Frontal cortex (tissue), 3 donors: ENCODE measurements at regions not wholly inside any gene's neighbourhood (a gene's known extent, or its start where the extent isn't known, plus 50 kb on each side); places are given as distances from the start of the nearest gene placed in this dataset.
"Not testable (repeated sequence)": the region's sequence is repeated elsewhere in the genome, so short reads cannot be mapped to it uniquely, and the experiment has no call there.

Source experiments
- DNase-seq, 2 donors: peaks; one replicate each; pipeline ENCODE4 v3.0.0; 2012; ENCODE audit warnings: low spot score in 2 of 2
- FAIRE-seq: peaks from 2 replicates; lab custom pipeline; 2012; peaks lifted over from hg19 to GRCh38; lab: Jason Lieb, UNC
- donor health status: control.
- donor health status: control.
- donor health status: control.

GRCh38 chr5:92976156-92976555 is 604.9 kb downstream of the NR2F1-AS1 start:
- DNase-seq, result no peak
- FAIRE-seq, result no peak

GRCh38 chr5:92969781-92970237 is 611.2 kb downstream of the NR2F1-AS1 start:
- DNase-seq (no peak), FAIRE-seq (peak; percentile 39)

GRCh38 chr5:92969191-92969780 is 611.7 kb downstream of the NR2F1-AS1 start:
- no peak for DNase-seq
- no peak for FAIRE-seq

GRCh38 chr5:92963800-92964199 is 617.2 kb downstream of the NR2F1-AS1 start:
- DNase-seq (no peak), FAIRE-seq (no peak)

DNA sequence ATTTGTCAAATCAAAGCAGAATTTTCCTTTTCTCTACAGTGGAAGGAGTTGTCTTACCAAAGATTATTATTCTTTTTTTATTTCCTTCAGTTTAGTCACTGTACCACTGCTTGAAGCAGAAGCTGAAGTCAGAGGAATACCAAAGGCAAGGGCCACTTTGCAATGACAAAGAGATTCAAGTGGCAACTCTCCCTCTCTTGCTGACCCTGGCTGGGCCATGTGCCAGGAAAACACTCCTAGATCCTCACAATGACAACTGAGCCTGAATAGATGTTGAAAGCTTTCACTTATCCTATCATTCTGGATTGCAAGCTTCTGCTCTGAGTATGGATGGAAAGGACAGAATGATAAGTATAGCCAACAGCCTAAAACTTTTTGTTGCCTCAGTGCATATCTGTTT is 618.3 kb downstream of the NR2F1-AS1 start:
- no peak for DNase-seq
- no peak for FAIRE-seq

DNA sequence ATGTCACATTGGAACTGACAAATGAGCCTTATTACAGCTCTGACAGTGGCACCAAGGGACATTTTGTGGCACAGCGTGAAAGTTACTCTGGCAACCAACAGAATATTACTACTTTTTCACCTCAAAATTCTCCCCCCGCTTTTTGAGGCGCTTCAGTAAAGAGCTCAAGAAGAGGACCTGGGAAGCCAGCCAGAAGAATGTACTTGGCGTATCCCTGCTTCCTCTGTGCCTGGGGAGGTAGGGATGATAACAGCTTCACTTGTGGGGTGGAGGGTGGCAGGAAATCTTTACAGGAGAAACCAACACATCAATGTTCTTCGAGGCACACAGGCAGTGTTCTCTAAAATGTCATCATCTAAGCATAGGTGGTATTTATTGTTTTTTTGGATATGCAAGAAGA is 624.1 kb downstream of the NR2F1-AS1 start:
- DNase-seq (no peak), FAIRE-seq (no peak)

DNA sequence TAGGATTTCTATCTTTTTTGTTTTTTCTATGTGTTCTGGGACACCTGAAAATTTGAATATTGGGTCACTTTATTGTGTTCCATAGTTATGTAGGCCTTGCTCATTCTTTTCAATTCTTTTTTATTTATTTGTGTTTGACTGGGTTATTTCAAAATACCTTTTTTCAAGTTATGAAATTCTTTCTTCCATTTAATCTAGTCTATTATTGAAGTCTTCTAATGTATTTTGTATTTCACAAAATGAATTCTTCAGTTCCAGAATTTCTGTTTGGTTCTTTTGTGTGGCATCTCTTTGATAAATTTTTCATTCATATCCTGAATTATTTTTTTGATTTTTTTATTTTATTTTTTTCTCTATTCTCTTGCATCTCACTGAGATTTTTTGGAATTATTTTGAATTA is 628.8 kb downstream of the NR2F1-AS1 start:
- DNase-seq (no peak), FAIRE-seq (peak; percentile 76)

- FAIRE-seq (no peak), DNase-seq (no peak)
Observed at GRCh38 chr5:92951746-92952145, 629.3 kb downstream of the NR2F1-AS1 start.

DNA sequence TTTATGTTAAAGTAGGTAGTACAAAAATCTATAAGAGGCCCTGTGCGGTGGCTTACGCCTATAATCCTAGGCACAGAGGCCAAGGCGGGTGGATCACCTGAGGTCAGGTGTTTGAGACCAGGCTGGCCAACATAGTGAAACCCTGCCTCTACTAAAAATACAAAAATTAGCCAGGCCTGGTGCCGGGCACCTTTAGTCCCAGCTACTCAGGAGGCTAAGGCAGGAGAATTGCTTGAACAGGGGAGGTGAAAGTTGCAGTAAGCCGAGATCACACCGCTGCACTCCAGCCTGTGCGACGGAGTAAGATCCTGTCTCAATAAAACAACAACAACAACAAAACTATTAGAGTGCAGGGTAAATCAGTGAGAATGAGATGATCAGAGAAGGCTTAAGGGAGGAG is 634.5 kb downstream of the NR2F1-AS1 start:
- no peak for FAIRE-seq
- no peak for DNase-seq

GRCh38 chr5:92945605-92946097 is 635.4 kb downstream of the NR2F1-AS1 start:
- DNase-seq (no peak), FAIRE-seq (no peak)

- no peak for FAIRE-seq
- DNase-seq, result no peak
Observed at GRCh38 chr5:92944903-92945604, 636.0 kb downstream of the NR2F1-AS1 start.

GRCh38 chr5:92944337-92944736 is 636.7 kb downstream of the NR2F1-AS1 start:
- FAIRE-seq, result no peak
- no peak for DNase-seq

DNA sequence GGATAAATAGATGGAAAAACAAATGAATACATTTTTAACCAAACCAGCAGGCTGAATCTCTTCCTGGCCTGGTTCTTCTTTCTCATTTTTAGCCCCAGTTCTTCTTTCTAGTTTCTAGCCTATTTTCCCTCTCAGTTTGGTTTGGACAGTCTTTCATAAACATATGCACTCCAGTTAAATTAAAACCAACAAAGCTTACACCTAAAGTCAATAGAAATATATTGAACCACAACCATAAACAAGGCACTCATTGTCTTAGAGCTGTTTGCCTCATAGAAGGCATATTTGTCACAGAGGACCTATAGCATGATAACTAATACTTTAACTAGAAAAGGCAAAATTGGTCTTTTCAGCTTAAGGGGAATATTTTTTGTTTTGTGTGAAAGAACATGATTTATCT is 638.3 kb downstream of the NR2F1-AS1 start:
- FAIRE-seq, result no peak

DNA sequence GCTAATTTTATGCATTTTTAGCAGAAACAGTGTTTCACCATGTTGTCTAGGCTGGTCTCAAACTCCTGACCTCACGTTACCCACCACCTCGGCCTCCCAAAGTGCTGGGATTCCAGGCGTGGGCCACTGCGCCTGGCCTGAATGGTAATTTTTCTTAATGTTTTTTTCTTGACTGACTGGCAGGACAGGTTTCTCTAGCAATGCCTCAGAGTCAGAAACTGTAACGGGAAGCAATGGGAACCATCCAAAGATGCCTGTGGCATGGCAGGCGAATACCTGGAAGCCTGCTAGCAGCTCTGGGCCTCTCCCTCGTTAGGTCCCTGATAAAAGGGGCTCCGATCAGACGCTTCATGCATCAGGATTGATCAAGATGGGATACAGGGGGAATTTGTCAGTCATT is 639.2 kb downstream of the NR2F1-AS1 start:
- DNase-seq, result no peak
- FAIRE-seq, result no peak

More for the DNA sequence above, 638.3 kb downstream of the NR2F1-AS1 start:
- no peak for DNase-seq

GRCh38 chr5:92939428-92939827 is 641.6 kb downstream of the NR2F1-AS1 start:
- FAIRE-seq (no peak), DNase-seq (no peak)

DNA sequence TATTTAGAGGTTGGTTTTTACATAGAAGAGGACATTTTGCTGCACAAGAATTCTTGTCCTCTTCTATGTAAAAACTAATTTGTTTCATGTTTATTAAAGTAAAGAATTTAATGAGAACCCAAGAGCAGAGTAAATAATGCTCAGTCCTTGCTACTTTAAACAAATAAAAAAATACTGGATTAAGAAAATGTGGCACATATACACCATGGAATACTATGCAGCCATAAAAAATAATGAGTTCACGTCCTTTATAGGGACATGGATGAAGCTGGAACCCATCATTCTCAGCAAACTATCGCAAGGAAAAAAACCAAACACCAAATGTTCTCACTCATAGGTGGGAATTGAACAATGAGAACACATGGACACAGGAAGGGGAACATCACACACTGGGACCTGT is 643.6 kb downstream of the NR2F1-AS1 start:
- FAIRE-seq, DNase-seq: not testable (repeated sequence)

DNA sequence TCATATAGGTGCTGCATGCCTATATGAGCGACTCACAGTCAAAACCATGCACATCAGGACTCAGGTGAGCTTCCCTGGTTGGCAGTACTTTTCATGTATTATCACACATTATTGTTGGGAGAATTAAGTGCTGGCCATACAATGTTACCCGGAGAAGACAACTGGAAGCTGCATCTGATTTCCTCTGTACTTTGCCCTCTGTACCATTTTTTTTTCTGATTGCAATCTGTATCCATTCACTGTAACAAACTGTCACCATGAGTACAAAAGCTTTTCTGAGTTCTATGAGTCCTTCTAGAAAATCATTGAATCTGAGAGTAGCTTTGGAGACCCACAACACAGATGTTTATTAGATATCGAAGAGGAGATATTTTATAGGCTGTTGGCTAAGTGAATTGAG is 651.0 kb downstream of the NR2F1-AS1 start:
- FAIRE-seq, result no peak

GRCh38 chr5:92927291-92927778 is 653.7 kb downstream of the NR2F1-AS1 start:
- FAIRE-seq, result no peak

More for the DNA sequence above, 651.0 kb downstream of the NR2F1-AS1 start:
- DNase-seq, result no peak

DNA sequence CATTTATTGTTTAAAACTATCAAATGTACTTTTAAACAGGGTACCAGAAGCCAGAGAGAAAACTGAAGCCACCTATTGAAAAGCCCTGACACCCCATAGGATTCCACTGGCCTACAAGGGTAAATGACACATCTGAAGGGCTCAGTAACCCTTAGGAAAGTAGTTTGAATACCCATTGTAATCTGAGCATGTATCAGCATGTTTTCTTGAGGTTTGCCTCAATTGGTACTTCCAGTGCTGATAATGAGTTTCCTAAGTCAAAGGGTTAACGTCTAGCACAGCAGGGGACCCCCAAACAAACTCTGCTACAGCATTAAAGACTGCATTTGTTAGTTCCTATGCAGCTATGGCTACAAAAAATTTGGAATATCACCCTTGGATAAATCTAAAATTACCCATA is 657.1 kb downstream of the NR2F1-AS1 start:
- FAIRE-seq, result no peak
- DNase-seq, result no peak

More at GRCh38 chr5:92927291-92927778, 653.7 kb downstream of the NR2F1-AS1 start:
- DNase-seq, result no peak

- FAIRE-seq (no peak), DNase-seq (no peak)
Observed at GRCh38 chr5:92922231-92922967, 658.6 kb downstream of the NR2F1-AS1 start.

- FAIRE-seq, result no peak
- DNase-seq, result no peak
Observed at GRCh38 chr5:92917044-92917443, 664.0 kb downstream of the NR2F1-AS1 start.
